ENCODE measurements at regions not wholly inside any gene's neighbourhood (a gene's known extent, or its start where the extent isn't known, plus 50 kb on each side); places are given as distances from the start of the nearest gene placed in this dataset.
"Not testable (repeated sequence)": the region's sequence is repeated elsewhere in the genome, so short reads cannot be mapped to it uniquely, and the experiment has no call there.

DNA sequence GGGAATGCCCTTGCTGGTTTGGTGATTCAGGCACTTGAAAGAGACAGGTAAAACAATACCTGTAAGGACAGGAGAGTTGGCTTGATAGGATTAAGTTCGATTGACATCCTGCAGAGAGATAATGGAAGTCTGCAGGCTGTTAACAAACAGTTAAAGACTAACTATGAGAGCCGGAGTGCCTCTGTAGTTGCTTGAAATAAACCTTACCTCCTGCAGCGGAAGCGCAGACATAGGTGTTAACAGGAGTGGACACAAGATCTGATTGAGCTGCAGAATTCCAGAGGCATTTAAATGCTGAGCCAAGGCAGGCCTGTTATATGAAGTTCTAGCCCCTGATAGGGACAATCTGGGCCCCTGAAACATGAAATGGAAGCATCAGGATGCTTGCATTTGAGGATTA is 416.7 kb upstream of the MAOA start:
- no peak for DNase-seq

DNA sequence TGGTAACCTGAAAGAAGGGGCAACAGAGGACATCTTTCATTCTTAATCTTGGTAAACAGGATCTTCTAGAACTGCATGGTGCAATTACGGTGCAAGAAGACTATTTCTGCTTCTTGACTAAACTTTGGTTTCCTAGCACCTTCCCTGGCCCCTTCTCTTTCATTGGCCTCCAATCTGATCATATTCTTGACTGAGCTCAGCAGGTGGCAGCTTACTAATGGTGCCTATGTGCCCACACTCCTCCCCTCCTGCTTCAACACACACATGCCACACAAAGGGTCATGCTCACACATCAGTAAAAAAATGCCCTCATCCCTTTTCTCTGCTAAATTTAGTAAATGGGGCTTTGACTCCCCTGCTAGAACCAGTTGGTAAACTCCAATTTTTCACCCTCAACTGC is 400.5 kb upstream of the MAOA start:
- DNase-seq, result no peak

DNA sequence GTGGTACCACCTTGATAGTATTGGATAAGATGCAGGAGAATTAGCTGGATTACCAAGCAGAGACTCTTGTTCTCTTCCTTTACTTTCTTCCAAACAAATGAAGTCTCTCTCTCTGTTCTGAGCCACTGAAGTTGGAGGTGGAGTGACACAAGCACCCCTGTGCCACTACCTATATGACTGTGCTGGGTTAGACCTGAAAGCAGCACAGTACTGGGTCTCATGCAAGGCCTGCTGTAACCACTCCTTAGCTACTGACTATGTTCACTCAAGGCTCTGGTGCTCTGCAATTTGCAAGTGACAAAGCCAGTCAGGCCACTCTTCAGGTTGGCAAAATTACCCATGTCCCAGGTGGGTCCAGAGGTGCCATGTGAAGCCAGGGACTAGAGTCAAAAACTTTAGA is 389.6 kb upstream of the MAOA start:
- no peak for DNase-seq

GRCh38 chrX:43267652-43268051 is 388.4 kb upstream of the MAOA start:
- no peak for DNase-seq

DNA sequence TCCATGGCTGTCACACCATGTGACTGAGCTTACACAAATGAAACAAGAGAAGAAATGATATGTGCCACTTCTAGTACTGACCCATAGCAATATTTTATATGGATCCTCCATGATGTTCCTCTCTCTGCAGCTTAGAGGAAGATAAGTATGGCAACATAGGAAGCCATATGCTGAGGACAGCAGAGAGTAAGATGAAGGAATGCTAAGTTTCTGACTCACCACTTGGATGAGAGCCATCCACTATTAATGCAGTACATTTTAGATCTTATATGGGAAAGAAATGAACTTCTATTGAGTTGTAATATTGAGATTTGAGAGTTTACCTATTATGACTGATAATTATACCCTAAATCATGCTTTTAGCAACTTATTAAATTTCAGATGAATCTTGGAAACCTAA is 386.9 kb upstream of the MAOA start:
- no peak for DNase-seq

DNA sequence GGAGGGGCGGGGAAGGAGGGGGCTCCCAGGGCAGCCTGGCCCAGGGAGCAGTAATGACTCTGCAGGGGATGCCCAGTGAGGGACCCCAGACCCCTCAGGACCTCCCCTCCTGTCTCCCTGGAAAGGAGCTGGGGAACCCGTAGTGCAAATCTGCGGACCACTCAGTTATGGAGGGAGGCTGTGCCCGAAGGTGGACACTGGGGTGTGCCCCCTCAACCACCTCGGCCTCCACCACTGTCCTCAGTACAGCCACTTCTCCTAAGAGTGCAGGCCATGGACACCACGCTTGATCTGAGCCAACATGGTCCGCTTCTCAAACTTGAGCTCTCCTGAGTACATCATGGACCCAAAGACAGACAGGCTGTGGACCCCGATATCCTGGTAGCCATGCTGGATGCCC is 378.2 kb upstream of the MAOA start:
- no peak for DNase-seq

DNA sequence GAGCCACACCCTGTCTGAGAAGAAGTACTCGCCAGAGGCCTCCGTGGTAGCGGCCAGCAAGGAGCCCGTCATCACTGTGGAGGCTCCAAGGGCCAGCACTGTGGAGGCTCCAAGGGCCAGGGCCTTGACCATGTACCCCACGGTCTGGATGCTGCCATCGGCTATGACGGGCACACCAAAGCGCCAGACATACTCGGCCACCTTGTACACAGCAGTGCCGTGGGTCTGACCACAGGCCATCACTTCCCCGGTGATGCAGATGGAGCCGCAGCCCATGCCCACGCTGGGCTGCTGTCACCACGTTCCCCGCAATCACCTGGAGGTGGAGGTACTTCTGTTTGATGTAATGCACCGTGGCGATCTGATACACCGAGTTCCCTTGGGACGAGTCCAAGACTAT is 377.7 kb upstream of the MAOA start:
- DNase-seq, result no peak

DNA sequence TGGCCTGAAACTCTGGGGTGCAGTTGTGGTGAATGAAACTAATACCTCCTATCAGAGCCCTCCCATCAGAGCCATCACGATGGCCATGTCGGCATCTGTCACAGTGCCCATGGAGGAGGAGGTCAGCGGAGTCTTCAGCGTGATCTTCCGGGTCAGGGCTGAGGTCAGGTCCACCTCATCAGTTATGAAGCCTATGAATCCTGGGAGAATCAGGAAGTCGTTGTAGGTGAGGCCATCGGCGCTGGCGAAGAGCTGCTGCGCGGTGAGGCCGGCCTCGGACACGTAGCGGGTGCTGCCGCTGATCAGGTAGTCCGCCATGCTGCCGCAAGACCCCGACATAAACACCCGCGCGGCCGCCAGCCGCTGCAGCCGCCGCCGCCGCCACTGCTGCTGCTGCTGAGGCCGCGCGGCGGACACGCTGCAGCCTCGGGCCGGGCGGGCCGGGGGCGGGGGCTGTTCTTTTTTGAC is 376.7 kb upstream of the MAOA start:
- no peak for DNase-seq

DNA sequence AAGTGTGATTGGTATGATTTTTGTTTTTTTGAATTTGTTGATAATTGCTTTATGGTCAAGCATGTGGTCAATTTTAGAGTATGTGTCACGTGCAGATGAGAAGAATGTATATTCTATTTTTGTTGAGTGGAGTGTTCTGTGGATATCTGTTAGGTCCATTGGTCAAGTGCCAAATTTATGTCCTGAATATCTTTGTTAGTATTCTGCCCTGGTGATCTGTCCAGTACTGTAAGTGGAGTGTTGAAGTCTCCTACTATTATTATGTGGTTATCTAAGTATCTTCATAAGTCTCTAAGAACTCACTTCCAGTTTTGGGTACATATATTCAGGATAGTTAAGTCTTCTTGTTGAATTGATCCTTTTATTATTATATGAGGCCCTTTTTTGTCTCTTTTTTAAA is 372.9 kb upstream of the MAOA start:
- DNase-seq, result no peak

DNA sequence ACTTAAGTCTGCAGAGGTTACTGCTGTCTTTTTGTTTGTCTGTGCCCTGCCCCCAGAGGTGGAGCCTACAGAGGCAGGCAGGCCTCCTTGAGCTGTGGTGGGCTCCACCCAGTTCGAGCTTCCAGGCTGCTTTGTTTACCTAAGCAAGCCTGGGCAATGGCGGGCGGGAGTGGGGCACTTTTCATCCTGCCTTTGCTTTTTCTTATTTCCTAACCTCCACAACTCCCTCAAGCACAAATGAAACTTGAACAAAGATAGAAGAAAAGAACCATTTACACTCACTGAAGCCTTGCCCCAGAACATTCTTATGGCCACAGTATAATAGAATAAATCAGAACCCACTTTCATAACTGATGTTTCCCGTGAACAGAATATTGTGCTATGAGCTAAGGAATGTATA is 344.5 kb upstream of the MAOA start:
- DNase-seq, result not testable (repeated sequence)

- no peak for DNase-seq
Measured at GRCh38 chrX:43313035-43313434, 343.1 kb upstream of the MAOA start.

DNA sequence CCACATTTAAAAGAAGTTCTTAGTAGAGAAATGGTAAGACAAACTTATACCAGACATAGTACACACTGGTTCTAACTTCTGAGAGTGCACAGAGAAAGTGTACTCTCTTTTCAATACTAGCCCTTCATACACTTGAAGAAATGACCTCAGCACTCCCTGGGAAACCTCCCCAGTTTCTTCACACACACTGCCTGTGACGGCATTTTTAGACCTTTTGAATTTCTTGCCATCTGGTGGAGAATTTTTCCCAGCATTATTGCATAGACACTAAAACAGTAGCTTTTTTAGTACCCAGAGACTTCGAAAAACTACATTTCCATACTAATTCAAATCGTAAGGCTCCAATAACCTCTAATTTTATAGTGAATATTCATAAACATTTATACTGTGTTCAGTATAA is 341.6 kb upstream of the MAOA start:
- no peak for DNase-seq

GRCh38 chrX:43315622-43316021 is 340.5 kb upstream of the MAOA start:
- no peak for DNase-seq

GRCh38 chrX:43316146-43316545 is 340.0 kb upstream of the MAOA start:
- DNase-seq, result no peak

DNA sequence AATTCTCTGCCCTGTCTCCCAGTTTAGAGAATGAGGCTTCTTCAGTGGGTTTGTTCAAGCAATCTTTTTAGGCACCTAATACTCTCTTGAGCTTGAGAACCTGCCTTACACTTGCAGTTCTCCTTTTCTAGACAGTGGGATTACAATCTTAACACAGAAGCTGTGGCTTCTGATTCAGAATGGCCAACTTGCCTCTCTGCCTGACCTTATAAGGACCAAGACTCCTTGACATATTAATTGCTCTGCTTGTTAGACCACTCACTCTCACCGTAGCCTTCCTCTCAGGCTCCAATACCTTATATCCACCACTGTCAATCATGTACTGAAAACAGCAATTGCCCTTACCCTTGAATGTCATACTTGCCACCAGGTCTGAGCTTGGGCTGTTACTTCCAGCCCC is 338.7 kb upstream of the MAOA start:
- DNase-seq, result no peak

DNA sequence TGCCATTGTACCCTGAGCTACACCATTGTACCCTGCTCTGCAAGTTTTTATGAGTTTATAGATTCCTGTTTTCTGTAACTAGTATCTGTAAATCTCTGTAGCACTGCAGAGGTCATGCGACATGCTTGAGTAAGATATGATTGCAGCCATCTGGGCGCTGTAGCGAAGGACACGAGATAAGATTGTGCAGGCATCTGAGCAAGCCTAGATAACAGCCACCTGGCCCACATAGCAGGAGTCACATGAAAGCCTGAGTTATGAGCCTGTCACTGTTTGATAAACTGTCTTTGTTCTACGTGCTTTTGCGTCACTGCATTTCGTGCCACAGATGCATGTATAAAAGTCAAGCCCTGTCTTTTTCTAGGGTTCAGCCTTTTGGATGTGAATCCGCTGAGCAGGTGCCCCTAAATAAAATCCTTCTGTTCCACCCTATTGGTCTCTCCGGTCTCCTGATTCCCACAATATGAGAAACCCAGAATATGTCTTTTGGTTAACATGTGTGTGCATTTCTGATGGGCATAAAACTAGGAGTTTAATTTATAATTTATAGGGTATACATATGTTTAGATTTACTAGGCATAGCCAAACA is 327.6 kb upstream of the MAOA start:
- DNase-seq, result no peak

GRCh38 chrX:43333543-43333942 is 322.6 kb upstream of the MAOA start:
- no peak for DNase-seq

DNA sequence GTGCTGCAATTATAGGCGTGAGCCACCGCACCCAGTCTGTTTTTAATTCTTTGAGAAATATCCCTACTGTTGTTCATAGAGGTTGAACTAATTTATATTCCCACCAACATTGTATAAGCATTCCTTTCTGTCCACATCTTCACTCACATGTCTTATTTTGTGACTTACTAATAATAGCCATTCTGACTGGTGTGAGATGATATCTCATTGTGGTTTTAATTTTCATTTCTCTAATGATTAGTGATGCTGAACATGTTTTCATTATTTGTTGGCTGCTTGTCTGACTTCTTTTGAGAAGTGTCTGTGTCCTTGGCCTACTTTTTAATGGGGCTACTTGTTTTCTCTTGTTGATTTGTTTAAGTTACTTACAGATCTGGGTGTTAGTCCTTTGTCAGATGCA is 310.9 kb upstream of the MAOA start:
- no peak for DNase-seq

DNA sequence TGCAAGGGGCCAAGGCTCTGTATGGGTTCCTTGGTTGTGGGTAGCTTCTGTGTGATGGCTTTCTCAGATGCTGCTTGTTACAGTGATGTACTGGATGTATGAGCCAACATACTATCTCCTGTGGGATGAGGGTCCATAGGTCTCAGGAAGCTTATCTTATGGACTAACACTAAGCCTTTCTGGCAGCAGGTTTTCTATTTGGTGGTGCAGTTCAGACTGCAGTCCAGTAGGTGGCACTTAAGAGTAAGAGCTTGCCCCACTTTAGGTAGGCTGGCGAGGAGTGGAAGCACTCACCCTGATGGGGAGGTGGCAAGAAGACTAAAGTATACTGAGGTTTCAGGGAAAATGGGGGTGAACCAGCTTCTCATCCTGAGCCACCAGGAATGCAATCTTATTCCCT is 306.7 kb upstream of the MAOA start:
- peak; percentile 39 for DNase-seq

DNA sequence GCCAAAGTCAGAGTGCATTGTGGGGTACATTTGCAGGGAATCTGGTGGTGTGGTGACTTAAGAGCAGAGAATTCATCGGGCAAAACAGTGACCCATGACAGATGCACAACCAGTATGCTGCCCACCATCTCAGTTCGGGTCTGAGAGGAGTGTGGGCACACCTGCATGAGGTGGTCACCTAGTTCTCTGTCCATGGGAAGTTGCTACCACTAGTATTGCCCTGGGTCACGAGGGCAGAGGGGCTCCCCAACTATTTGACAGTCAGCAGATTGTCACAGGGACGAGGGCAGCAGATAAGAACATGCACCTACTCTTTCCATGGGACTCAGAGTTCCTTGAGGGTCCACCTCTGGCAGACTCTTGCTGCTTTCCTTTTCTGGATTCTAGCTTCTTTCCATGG is 305.2 kb upstream of the MAOA start:
- no peak for DNase-seq

- no peak for DNase-seq
Measured at GRCh38 chrX:43357741-43358140, 298.4 kb upstream of the MAOA start.

GRCh38 chrX:43373032-43373431 is 283.1 kb upstream of the MAOA start:
- no peak for DNase-seq

DNA sequence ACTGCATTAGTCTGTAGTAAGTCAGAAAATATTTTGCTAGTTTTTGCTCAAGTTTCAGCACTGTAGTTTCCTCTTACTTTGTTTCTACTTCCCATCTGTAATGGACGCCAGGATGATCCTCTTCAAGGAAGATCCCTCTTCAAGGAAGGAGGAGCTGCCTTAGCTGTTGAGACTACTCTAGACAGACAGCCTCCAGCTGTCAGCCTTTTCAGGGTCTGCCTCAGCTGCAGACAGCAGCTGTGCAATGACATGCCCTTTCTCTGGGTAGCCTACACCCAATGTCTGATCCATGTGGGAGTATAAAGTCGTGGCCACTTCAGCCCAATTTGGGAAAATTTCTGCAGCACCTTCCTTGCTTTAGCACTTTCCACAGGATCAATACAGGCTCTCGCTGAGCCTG is 281.0 kb upstream of the MAOA start:
- no peak for DNase-seq

- no peak for DNase-seq
Measured at GRCh38 chrX:43380704-43381103, 275.4 kb upstream of the MAOA start.

DNA sequence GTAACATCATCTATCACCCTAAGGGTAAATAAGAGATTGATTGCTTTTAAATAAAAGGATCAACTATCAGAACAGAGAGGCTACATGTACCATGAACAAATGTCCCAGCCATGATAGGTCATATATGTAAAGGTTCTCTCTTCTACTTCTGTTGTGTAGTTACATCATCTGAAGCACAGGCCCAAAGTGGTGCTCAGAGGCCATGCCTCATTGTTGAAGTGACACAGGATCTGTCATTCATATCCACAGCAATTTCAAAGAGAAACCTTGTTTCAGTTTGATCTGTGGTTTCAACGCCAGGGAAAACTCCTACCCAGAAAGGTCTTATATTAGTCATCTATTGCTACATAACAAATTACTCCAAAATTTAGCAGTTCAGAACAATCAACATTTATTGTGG is 269.2 kb upstream of the MAOA start:
- DNase-seq, result no peak

GRCh38 chrX:43405191-43405590 is 250.9 kb upstream of the MAOA start:
- no peak for DNase-seq
